ENCODE measurements at regions not wholly inside any gene's neighbourhood (a gene's known extent, or its start where the extent isn't known, plus 50 kb on each side); places are given as distances from the start of the nearest gene placed in this dataset.

GRCh38 chr2:217647226-217647625 is 355.6 kb downstream of the TNS1 start:
- Histone ChIP-seq H3K27ac (no peak overlapping the region), H3K27me3 (replicated peaks) (no peaks in the 10 kb centered on the region), H3K36me3 (replicated peaks) (no peaks in the 10 kb centered on the region), H3K4me3 (ENCODE audit: low read depth, low read length) (no peak overlapping the region)
- in situ Hi-C loops (cut with HindIII; ENCODE audit: low pct_ligation_motif_present, low sequenced_read_pairs): no loop called here
- TF ChIP-seq, protein P1, sequence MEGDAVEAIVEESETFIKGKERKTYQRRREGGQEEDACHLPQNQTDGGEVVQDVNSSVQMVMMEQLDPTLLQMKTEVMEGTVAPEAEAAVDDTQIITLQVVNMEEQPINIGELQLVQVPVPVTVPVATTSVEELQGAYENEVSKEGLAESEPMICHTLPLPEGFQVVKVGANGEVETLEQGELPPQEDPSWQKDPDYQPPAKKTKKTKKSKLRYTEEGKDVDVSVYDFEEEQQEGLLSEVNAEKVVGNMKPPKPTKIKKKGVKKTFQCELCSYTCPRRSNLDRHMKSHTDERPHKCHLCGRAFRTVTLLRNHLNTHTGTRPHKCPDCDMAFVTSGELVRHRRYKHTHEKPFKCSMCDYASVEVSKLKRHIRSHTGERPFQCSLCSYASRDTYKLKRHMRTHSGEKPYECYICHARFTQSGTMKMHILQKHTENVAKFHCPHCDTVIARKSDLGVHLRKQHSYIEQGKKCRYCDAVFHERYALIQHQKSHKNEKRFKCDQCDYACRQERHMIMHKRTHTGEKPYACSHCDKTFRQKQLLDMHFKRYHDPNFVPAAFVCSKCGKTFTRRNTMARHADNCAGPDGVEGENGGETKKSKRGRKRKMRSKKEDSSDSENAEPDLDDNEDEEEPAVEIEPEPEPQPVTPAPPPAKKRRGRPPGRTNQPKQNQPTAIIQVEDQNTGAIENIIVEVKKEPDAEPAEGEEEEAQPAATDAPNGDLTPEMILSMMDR (IDR thresholded peaks at IDR 0.05; ENCODE audit: low read depth, low read length, missing control alignments): no peak
- DNase-seq: no peak

DNA sequence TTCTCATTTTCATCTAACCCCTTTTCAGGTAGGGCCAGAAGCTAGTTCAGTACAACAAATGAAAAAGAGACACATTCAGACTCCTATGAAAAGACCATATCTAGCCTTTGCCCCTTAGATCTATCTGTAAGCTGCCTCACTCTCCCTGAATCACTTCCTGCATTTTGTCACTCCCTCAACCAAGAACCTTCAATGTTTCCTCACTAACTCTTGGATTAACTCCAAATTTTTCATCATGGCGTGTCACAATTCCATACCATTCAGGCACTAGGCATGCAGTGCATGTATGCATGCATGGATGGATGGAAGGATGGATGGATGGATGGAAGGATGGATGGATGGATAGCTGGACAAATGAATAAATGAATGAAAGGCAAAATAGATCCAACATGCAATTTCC is 356.9 kb downstream of the TNS1 start:
- no peak overlapping the region for H3K27ac ChIP-seq
- TF ChIP-seq, protein P1 (IDR thresholded peaks at IDR 0.05; ENCODE audit: low read depth, low read length, missing control alignments): no peak
- no peaks in the 10 kb centered on the region for H3K27me3 ChIP-seq (replicated peaks)
- H3K4me3 ChIP-seq (ENCODE audit: low read depth, low read length): no peak overlapping the region
- no peaks in the 10 kb centered on the region for H3K36me3 ChIP-seq (replicated peaks)
- in situ Hi-C loops (cut with HindIII; ENCODE audit: low pct_ligation_motif_present, low sequenced_read_pairs): no loop called here
- no peak for DNase-seq

- no peaks in the 10 kb centered on the region for H3K36me3 ChIP-seq (replicated peaks)
- in situ Hi-C loops (cut with HindIII; ENCODE audit: low pct_ligation_motif_present, low sequenced_read_pairs): no loop called here
- no peaks in the 10 kb centered on the region for H3K27me3 ChIP-seq (replicated peaks)
- no peak overlapping the region for H3K4me3 ChIP-seq (ENCODE audit: low read depth, low read length)
- TF ChIP-seq, protein P1 (IDR thresholded peaks at IDR 0.05; ENCODE audit: low read depth, low read length, missing control alignments): no peak
- no peak overlapping the region for H3K27ac ChIP-seq
- DNase-seq: no peak
These were observed 358.9 kb downstream of the TNS1 start for GRCh38 chr2:217643789-217644301.

DNA sequence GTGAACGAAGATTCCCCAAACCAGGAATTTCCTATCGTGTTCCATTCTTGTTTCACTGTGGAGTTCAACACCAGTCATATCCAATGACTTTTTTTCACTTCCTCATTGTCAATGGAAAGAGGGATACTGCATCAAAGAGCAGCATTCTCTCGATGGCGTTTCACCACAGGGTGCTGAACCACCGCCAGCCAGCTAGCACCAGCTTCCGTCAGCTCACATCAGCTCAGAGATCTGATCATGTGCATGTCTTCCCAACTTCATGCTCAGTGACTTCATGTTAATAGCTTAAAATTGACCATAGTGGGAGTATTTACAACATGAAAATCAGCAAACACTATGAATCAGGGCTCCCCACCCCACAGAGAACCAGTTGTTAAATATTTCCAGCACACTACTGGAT is 359.9 kb downstream of the TNS1 start:
- H3K4me3 ChIP-seq (ENCODE audit: low read depth, low read length): no peak overlapping the region
- H3K27ac ChIP-seq: no peak overlapping the region
- TF ChIP-seq, protein P1 (IDR thresholded peaks at IDR 0.05; ENCODE audit: low read depth, low read length, missing control alignments): no peak
- no peaks in the 10 kb centered on the region for H3K36me3 ChIP-seq (replicated peaks)
- H3K27me3 ChIP-seq (replicated peaks): no peaks in the 10 kb centered on the region
- in situ Hi-C loops (cut with HindIII; ENCODE audit: low pct_ligation_motif_present, low sequenced_read_pairs): no loop called here
- no peak for DNase-seq

GRCh38 chr2:217641960-217642359 is 360.8 kb downstream of the TNS1 start:
- no peaks in the 10 kb centered on the region for H3K27me3 ChIP-seq (replicated peaks)
- no peak for DNase-seq
- TF ChIP-seq, protein P1 (IDR thresholded peaks at IDR 0.05; ENCODE audit: low read depth, low read length, missing control alignments): no peak
- in situ Hi-C loops (cut with HindIII; ENCODE audit: low pct_ligation_motif_present, low sequenced_read_pairs): no loop called here
- H3K27ac ChIP-seq: no peak overlapping the region
- no peaks in the 10 kb centered on the region for H3K36me3 ChIP-seq (replicated peaks)
- no peak overlapping the region for H3K4me3 ChIP-seq (ENCODE audit: low read depth, low read length)

DNA sequence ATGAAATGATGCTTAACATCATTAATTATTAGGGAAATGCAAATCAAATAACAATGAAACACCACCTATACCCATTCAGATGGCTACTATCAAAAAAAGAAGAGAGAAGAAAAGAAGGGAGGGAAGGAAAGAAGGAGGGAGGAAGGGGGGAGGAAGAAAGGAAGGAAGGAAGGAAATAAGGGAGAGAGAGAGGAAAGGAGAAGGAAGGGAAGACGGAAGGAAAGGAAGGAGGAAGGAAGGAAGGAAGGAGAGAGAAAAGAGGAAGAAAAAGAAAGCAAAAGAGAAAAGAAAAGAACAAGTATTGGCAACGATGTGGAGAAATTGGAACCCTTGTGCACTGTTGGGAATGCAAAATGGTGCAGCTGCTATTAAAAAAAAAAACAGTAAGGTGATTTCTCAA is 363.3 kb downstream of the TNS1 start:
- no peak overlapping the region for H3K4me3 ChIP-seq (ENCODE audit: low read depth, low read length)
- TF ChIP-seq, protein P1 (IDR thresholded peaks at IDR 0.05; ENCODE audit: low read depth, low read length, missing control alignments): no peak
- no peak for DNase-seq
- no peaks in the 10 kb centered on the region for H3K27me3 ChIP-seq (replicated peaks)
- in situ Hi-C loops (cut with HindIII; ENCODE audit: low pct_ligation_motif_present, low sequenced_read_pairs): no loop called here
- H3K27ac ChIP-seq: no peak overlapping the region
- H3K36me3 ChIP-seq (replicated peaks): no peaks in the 10 kb centered on the region

Measured in brain microvascular endothelial cell (primary cell).